Keratinocyte (primary cell): ENCODE measurements at regions not wholly inside any gene's neighbourhood (a gene's known extent, or its start where the extent isn't known, plus 50 kb on each side); places are given as distances from the start of the nearest gene placed in this dataset.
"Not testable (repeated sequence)": the region's sequence is repeated elsewhere in the genome, so short reads cannot be mapped to it uniquely, and the experiment has no call there.

ENCODE experiments used
- DNase-seq: peaks from one replicate; pipeline ENCODE4 v3.0.0-alpha.2; 2011; ENCODE audit warnings: low read depth, missing footprints, low spot score
- FAIRE-seq: peaks from 2 replicates; lab custom pipeline; 2011; peaks lifted over from hg19 to GRCh38; lab: Jason Lieb, UNC
- H2AFZ ChIP-seq: 2 replicates; pipeline ENCODE4 v1.6.0; 2012; ENCODE audit warnings: low read length, control low read depth, inconsistent platforms; ENCODE audit not compliant: control insufficient read depth
- H3K27ac ChIP-seq: 2 replicates; pipeline ENCODE4 v1.5.1; 2011; ENCODE audit warnings: low read length; ENCODE audit not compliant: control insufficient read depth, insufficient read depth
- H3K27me3 ChIP-seq: 3 replicates; pipeline ENCODE4 v1.6.0; 2011; ENCODE audit warnings: low read length; ENCODE audit not compliant: control insufficient read depth, insufficient read depth; ENCODE audit errors: extremely low read depth
- H3K36me3 ChIP-seq, 2 experiments: 2 replicates in 1 of 2; 3 replicates in 1 of 2; pipeline ENCODE4 v1.5.1; 2011; ENCODE audit warnings: low read length in 2 of 2, mild to moderate bottlenecking in 1 of 2; ENCODE audit not compliant: control insufficient read depth in 2 of 2, insufficient read depth in 2 of 2; ENCODE audit errors: extremely low read depth in 1 of 2
- H3K4me1 ChIP-seq: 3 replicates; pipeline ENCODE4 v1.5.1; 2011; ENCODE audit warnings: low read length; ENCODE audit not compliant: control insufficient read depth, insufficient read depth; ENCODE audit errors: extremely low read depth
- H3K4me2 ChIP-seq: 3 replicates; pipeline ENCODE4 v1.6.0; 2011; ENCODE audit warnings: low read depth, low read length; ENCODE audit not compliant: control insufficient read depth, insufficient read depth; ENCODE audit errors: extremely low read depth
- H3K4me3 ChIP-seq, 3 experiments: fragments of 200-600 bp in 1 of 3; sonication (generic) in 1 of 3; 2 replicates in 2 of 3; 3 replicates in 1 of 3; pipeline ENCODE4 v1.5.1; 2011 to 2016; ENCODE audit warnings: low read length in 3 of 3, mild to moderate bottlenecking in 3 of 3, control low read depth in 2 of 3, inconsistent platforms in 1 of 3, low read depth in 1 of 3, mixed read lengths in 1 of 3, mixed run types in 1 of 3, moderate library complexity in 1 of 3; ENCODE audit not compliant: control insufficient read depth in 2 of 3, insufficient read depth in 2 of 3; ENCODE audit errors: extremely low read depth in 1 of 3
- H3K79me2 ChIP-seq: 2 replicates; pipeline ENCODE4 v1.6.0; 2012; ENCODE audit warnings: low read length; ENCODE audit not compliant: control insufficient read depth, insufficient read depth
- H3K9ac ChIP-seq: 3 replicates; pipeline ENCODE4 v1.6.0; 2011; ENCODE audit warnings: low read length; ENCODE audit not compliant: control insufficient read depth, insufficient read depth; ENCODE audit errors: extremely low read depth
- H3K9me1 ChIP-seq: 3 replicates; pipeline ENCODE4 v1.6.0; 2011; ENCODE audit warnings: low read length; ENCODE audit not compliant: control insufficient read depth, insufficient read depth; ENCODE audit errors: extremely low read depth
- H3K9me3 ChIP-seq: 2 replicates; pipeline ENCODE4 v1.5.1; 2012; ENCODE audit warnings: low read depth, low read length; ENCODE audit not compliant: control insufficient read depth
- H4K20me1 ChIP-seq: 3 replicates; pipeline ENCODE4 v1.6.0; 2011; ENCODE audit warnings: low read length; ENCODE audit not compliant: control insufficient read depth, insufficient read depth; ENCODE audit errors: extremely low read depth
- dilution Hi-C: fragments of 300-500 bp; cut with MboI; formaldehyde crosslinking; loops from one replicate; pipeline ENCODE4 v1.7.0; 2020; ENCODE audit warnings: low sequenced_read_pairs; ENCODE audit not compliant: extremely low pct_ligation_motif_present
- TF ChIP-seq, protein P1 (sequence below), 3 experiments: IDR thresholded peaks in 1 of 3; conservative IDR thresholded peaks in 1 of 3; optimal IDR thresholded peaks in 1 of 3; 2 replicates in 2 of 3; 3 replicates in 1 of 3; pipeline versions ENCODE3 to v1.5.1; 2011; ENCODE audit warnings: low read length in 3 of 3, mild to moderate bottlenecking in 3 of 3, moderate library complexity in 2 of 3, control low read depth in 1 of 3, inconsistent platforms in 1 of 3; ENCODE audit not compliant: insufficient read depth in 2 of 3; ENCODE audit errors: extremely low read depth in 1 of 3

GRCh38 chr13:46455924-46456323 is 68.9 kb upstream of the RUBCNL start:
- H4K20me1 ChIP-seq, dilution Hi-C loops, H3K9me1 ChIP-seq, H2AFZ ChIP-seq, H3K4me3 ChIP-seq, H3K4me2 ChIP-seq, H3K79me2 ChIP-seq, H3K9me3 ChIP-seq, H3K4me1 ChIP-seq, DNase-seq, H3K27ac ChIP-seq, H3K27me3 ChIP-seq, H3K9ac ChIP-seq, FAIRE-seq, H3K36me3 ChIP-seq: not testable (repeated sequence)
- TF ChIP-seq, protein P1, sequence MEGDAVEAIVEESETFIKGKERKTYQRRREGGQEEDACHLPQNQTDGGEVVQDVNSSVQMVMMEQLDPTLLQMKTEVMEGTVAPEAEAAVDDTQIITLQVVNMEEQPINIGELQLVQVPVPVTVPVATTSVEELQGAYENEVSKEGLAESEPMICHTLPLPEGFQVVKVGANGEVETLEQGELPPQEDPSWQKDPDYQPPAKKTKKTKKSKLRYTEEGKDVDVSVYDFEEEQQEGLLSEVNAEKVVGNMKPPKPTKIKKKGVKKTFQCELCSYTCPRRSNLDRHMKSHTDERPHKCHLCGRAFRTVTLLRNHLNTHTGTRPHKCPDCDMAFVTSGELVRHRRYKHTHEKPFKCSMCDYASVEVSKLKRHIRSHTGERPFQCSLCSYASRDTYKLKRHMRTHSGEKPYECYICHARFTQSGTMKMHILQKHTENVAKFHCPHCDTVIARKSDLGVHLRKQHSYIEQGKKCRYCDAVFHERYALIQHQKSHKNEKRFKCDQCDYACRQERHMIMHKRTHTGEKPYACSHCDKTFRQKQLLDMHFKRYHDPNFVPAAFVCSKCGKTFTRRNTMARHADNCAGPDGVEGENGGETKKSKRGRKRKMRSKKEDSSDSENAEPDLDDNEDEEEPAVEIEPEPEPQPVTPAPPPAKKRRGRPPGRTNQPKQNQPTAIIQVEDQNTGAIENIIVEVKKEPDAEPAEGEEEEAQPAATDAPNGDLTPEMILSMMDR (optimal IDR thresholded peaks at IDR 0.05 in 1 of 3, IDR thresholded peaks at IDR 0.05 in 1 of 3, conservative IDR thresholded peaks at IDR 0.05 in 1 of 3; ENCODE audit: extremely low read depth in 1 of 3, insufficient read depth in 2 of 3, low read length in 3 of 3): peak in 1 of 3 experiments; percentile 29

- H3K27me3 ChIP-seq, DNase-seq, H2AFZ ChIP-seq, H3K36me3 ChIP-seq, H3K4me2 ChIP-seq, H3K9ac ChIP-seq, H4K20me1 ChIP-seq, H3K9me1 ChIP-seq, dilution Hi-C loops, H3K79me2 ChIP-seq, H3K9me3 ChIP-seq, H3K4me1 ChIP-seq, H3K27ac ChIP-seq, H3K4me3 ChIP-seq, FAIRE-seq: not testable (repeated sequence)
Measured at GRCh38 chr13:46451145-46451544, 64.1 kb upstream of the RUBCNL start.

- H2AFZ ChIP-seq, H3K36me3 ChIP-seq, H3K9me1 ChIP-seq, FAIRE-seq, H3K9ac ChIP-seq, dilution Hi-C loops, DNase-seq, H3K27me3 ChIP-seq, H3K4me3 ChIP-seq, H3K4me1 ChIP-seq, H4K20me1 ChIP-seq, H3K79me2 ChIP-seq, H3K4me2 ChIP-seq, H3K9me3 ChIP-seq, H3K27ac ChIP-seq: not testable (repeated sequence)
Measured at GRCh38 chr13:46449949-46450348, 62.9 kb upstream of the RUBCNL start.

DNA sequence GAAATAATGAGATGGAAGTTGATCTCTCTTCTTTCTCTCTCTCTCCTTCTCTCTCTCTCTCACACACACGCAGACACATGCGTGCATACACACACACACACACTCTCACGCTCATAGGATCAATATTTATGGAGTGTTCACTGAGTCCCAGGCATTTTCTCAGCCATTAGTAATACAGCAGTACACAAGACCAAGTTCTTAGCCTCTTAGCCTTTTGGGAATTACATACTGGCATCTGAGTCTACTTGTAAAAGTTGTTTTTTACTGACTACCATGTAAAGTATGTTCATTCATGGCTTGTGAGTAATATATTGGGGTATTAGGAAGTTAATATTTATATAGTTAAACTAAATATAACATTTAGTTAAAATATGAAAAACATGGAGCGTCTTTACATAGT is 61.1 kb upstream of the RUBCNL start:
- H2AFZ ChIP-seq, H3K9me1 ChIP-seq, H3K4me1 ChIP-seq, H3K9me3 ChIP-seq, H3K79me2 ChIP-seq, dilution Hi-C loops, H3K27me3 ChIP-seq, H3K9ac ChIP-seq, H3K36me3 ChIP-seq, DNase-seq, H3K27ac ChIP-seq, H3K4me2 ChIP-seq, FAIRE-seq, H4K20me1 ChIP-seq, H3K4me3 ChIP-seq: not testable (repeated sequence)
